Epithelial cell of proximal tubule (primary cell): ENCODE measurements at regions not wholly inside any gene's neighbourhood (a gene's known extent, or its start where the extent isn't known, plus 50 kb on each side); places are given as distances from the start of the nearest gene placed in this dataset.

ENCODE experiments used
- DNase-seq: peaks from one replicate; pipeline ENCODE4 v3.0.0-alpha.2; 2011; ENCODE audit warnings: low read depth
- H3K4me3 ChIP-seq: 2 replicates; pipeline ENCODE4 v1.5.1; 2011; ENCODE audit warnings: low read depth, mild to moderate bottlenecking, low read length
- CTCF ChIP-seq: conservative IDR thresholded peaks from 2 replicates; pipeline ENCODE4 v1.5.1; 2012; ENCODE audit warnings: low read depth, mild to moderate bottlenecking, low read length

GRCh38 chr10:52645187-52645758 lies 127.3 kb downstream of the MBL2 start:
- no peak for TF ChIP-seq CTCF
- H3K4me3 ChIP-seq = no peak overlapping the region
- no peak for DNase-seq

DNA sequence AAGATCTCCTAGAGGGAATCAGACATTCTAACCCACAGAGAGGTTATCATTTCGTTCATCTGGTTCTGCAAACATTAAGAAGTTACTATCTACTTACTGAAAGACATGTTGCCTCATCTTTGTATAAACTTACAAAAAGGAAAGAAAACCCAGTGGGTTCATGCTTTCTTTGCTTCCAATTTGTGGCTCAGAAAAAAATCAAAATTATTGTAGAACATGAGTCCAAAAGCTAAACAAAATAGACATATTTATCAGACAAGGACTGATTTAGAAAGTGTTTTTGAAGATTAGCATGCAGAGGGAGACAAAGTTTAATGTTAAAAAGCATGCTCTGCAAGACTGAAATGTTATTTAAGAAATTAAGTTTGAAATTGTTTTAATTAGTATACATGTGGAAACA lies 123.1 kb downstream of the MBL2 start:
- TF ChIP-seq CTCF = no peak
- no peak overlapping the region for H3K4me3 ChIP-seq
- no peak for DNase-seq

DNA sequence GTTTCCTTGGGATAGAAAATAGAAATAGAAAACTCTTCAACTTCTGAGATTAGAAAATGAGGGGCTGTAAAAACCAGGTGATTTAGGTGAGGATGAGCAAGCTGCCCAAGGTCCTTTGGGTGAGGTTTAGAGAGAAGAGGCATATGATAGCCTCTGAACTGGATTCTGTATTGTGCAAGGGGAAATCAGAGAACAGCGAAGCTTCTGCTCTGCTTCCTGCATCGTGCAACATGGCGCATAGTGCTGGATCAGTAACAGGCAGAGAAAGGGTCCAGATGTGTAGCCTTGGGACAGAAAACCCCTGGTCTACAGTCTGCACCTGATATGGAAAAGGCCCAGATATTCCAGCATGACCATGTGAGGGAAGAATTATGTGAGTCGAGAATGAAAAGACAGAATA lies 121.7 kb downstream of the MBL2 start:
- DNase-seq = no peak
- H3K4me3 ChIP-seq = no peak overlapping the region
- no peak for TF ChIP-seq CTCF

DNA sequence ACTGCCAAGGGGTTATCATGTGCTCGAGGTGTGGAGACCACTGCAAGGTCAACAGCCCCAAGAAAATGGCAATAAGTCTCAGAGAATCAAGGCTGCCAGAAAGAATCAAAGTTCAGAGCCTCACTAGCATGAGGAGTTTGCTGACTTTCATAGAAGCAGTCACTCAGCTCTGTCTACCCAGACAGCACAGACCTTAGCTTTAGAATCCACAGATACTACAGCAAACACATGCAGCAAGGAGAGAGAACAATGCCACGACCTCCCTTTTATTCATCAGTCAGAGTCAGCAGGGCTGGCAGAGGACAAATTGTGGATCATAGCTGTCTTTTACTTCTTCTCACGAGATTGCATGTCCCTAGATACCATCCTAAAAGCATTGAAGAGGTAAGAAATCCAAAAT lies 121.3 kb downstream of the MBL2 start:
- H3K4me3 ChIP-seq = no peak overlapping the region
- no peak for TF ChIP-seq CTCF
- DNase-seq = no peak

- TF ChIP-seq CTCF = no peak
- no peak overlapping the region for H3K4me3 ChIP-seq
- no peak for DNase-seq
Measured at GRCh38 chr10:52652431-52653262, 119.9 kb downstream of the MBL2 start.

DNA sequence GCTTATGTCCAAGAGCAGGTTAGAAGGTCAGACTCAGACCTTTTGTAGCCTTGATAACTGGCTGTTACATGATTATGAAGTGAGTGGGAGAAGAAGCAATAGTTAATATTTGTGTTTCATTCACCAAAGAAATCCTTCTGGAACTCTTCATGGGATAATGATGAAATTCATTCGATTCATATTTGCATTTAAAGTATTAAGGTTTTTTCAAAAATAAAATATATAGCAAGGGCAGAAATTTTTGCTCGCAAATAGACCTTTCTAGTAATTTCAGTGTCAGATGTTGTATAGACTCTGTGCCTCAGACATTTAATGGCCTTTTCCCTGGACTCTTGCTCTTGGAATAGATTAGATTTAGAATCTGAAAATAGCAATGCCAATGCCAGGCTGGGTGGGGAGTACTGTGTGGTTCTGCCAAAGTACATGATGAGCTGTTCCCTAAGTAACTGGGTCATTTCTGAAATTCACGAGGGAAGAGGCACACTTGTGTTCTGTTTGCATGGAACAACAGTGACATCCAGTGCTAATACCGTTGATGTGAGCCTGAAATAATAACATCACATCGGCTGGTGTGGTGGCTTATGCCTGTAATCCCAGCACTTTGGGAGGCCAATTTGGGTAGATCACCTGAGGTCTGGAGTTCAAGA lies 119.2 kb downstream of the MBL2 start:
- DNase-seq = no peak
- no peak overlapping the region for H3K4me3 ChIP-seq
- no peak for TF ChIP-seq CTCF
